ENCODE measurements at regions not wholly inside any gene's neighbourhood (a gene's known extent, or its start where the extent isn't known, plus 50 kb on each side); places are given as distances from the start of the nearest gene placed in this dataset.

- DNase-seq (ENCODE audit: low spot score): no peak
These were observed 154.5 kb downstream of the CBLN1 start for GRCh38 chr16:49127103-49127502.

- DNase-seq (ENCODE audit: low spot score): no peak
These were observed 160.0 kb downstream of the CBLN1 start for GRCh38 chr16:49121636-49122035.

- DNase-seq (ENCODE audit: low spot score): no peak
These were observed 161.0 kb downstream of the CBLN1 start for GRCh38 chr16:49120631-49121030.

- no peak for DNase-seq (ENCODE audit: low spot score)
These were observed 164.8 kb downstream of the CBLN1 start for GRCh38 chr16:49116873-49117272.

- no peak for DNase-seq (ENCODE audit: low spot score)
These were observed 165.7 kb downstream of the CBLN1 start for GRCh38 chr16:49115956-49116355.

GRCh38 chr16:49112754-49113153 is 168.9 kb downstream of the CBLN1 start:
- DNase-seq (ENCODE audit: low spot score): no peak

- DNase-seq (ENCODE audit: low spot score): no peak
These were observed 170.3 kb downstream of the CBLN1 start for GRCh38 chr16:49111351-49111750.

GRCh38 chr16:49108611-49109010 is 173.0 kb downstream of the CBLN1 start:
- no peak for DNase-seq (ENCODE audit: low spot score)

GRCh38 chr16:49103298-49103697 is 178.3 kb downstream of the CBLN1 start:
- no peak for DNase-seq (ENCODE audit: low spot score)

- no peak for DNase-seq (ENCODE audit: low spot score)
These were observed 179.6 kb downstream of the CBLN1 start for GRCh38 chr16:49101997-49102396.

GRCh38 chr16:49100366-49100765 is 181.3 kb downstream of the CBLN1 start:
- DNase-seq (ENCODE audit: low spot score): no peak

GRCh38 chr16:49097964-49098363 is 183.7 kb downstream of the CBLN1 start:
- no peak for DNase-seq (ENCODE audit: low spot score)

- no peak for DNase-seq (ENCODE audit: low spot score)
These were observed 185.3 kb downstream of the CBLN1 start for GRCh38 chr16:49096176-49096945.

- no peak for DNase-seq (ENCODE audit: low spot score)
These were observed 186.1 kb downstream of the CBLN1 start for GRCh38 chr16:49095539-49095938.

GRCh38 chr16:49094471-49094870 is 187.2 kb downstream of the CBLN1 start:
- DNase-seq (ENCODE audit: low spot score): no peak

GRCh38 chr16:49093939-49094338 is 187.7 kb downstream of the CBLN1 start:
- DNase-seq (ENCODE audit: low spot score): no peak

GRCh38 chr16:49092704-49093103 is 188.9 kb downstream of the CBLN1 start:
- no peak for DNase-seq (ENCODE audit: low spot score)

GRCh38 chr16:49089533-49089932 is 192.1 kb downstream of the CBLN1 start:
- no peak for DNase-seq (ENCODE audit: low spot score)

- no peak for DNase-seq (ENCODE audit: low spot score)
These were observed 192.6 kb downstream of the CBLN1 start for GRCh38 chr16:49089039-49089438.

- no peak for DNase-seq (ENCODE audit: low spot score)
These were observed 196.0 kb downstream of the CBLN1 start for GRCh38 chr16:49085686-49086085.

GRCh38 chr16:49084628-49085390 is 196.8 kb downstream of the CBLN1 start:
- no peak for DNase-seq (ENCODE audit: low spot score)

- DNase-seq (ENCODE audit: low spot score): no peak
These were observed 200.1 kb downstream of the CBLN1 start for GRCh38 chr16:49081554-49081953.

- no peak for DNase-seq (ENCODE audit: low spot score)
These were observed 200.6 kb downstream of the CBLN1 start for GRCh38 chr16:49081086-49081485.

- no peak for DNase-seq (ENCODE audit: low spot score)
These were observed 203.1 kb downstream of the CBLN1 start for GRCh38 chr16:49078571-49078970.

Data from activated CD4-positive, alpha-beta T cell treated with anti-CD3 and anti-CD28 coated beads, Interleukin-2, Interleukin-4, amounts not matched to agents 100 ng/mL and 50 ng/mL, durations not matched to agents 16 hours and 8 hours (primary cell).